Osteocyte (in vitro differentiated cells): ENCODE measurements at regions not wholly inside any gene's neighbourhood (a gene's known extent, or its start where the extent isn't known, plus 50 kb on each side); places are given as distances from the start of the nearest gene placed in this dataset.
"Not testable (repeated sequence)": the region's sequence is repeated elsewhere in the genome, so short reads cannot be mapped to it uniquely, and the experiment has no call there.

Experiments
- DNase-seq: peaks from one replicate; pipeline ENCODE4 v3.0.0; 2021; ENCODE audit warnings: mixed read lengths; ENCODE audit not compliant: unreplicated experiment; ENCODE audit errors: extremely low spot score
- H3K27ac Mint-ChIP-seq: one replicate; pipeline ENCODE4 v1.8.0; 2021; ENCODE audit warnings: mild to moderate bottlenecking, mixed read lengths; ENCODE audit not compliant: unreplicated experiment
- H3K27me3 Mint-ChIP-seq: one replicate; pipeline ENCODE4 v1.8.0; 2021; ENCODE audit warnings: mixed read lengths; ENCODE audit not compliant: unreplicated experiment
- H3K36me3 Mint-ChIP-seq: one replicate; pipeline ENCODE4 v1.8.0; 2021; ENCODE audit warnings: mixed read lengths; ENCODE audit not compliant: unreplicated experiment
- H3K4me1 Mint-ChIP-seq: one replicate; pipeline ENCODE4 v1.8.0; 2021; ENCODE audit warnings: mixed read lengths; ENCODE audit not compliant: unreplicated experiment
- H3K4me3 Mint-ChIP-seq: one replicate; pipeline ENCODE4 v1.8.0; 2021; ENCODE audit warnings: mild to moderate bottlenecking, moderate library complexity, mixed read lengths; ENCODE audit not compliant: unreplicated experiment
- H3K9me3 Mint-ChIP-seq: one replicate; pipeline ENCODE4 v1.8.0; 2021; ENCODE audit warnings: mixed read lengths; ENCODE audit not compliant: unreplicated experiment
- CTCF ChIP-seq: fragments of 200-600 bp; sonication (generic); IDR thresholded peaks from 2 replicates; pipeline ENCODE4 v1.5.0; 2021; ENCODE audit warnings: antibody characterized with exemption, mild to moderate bottlenecking, moderate library complexity

- Mint-ChIP-seq H3K27me3 (no peaks in the 10 kb centered on the region), H3K4me3 (no peak overlapping the region), H3K36me3 (no peaks in the 10 kb centered on the region), H3K4me1 (no peaks in the 10 kb centered on the region), H3K9me3 (no peaks in the 10 kb centered on the region), H3K27ac (no peak overlapping the region)
- no peak for DNase-seq
- TF ChIP-seq CTCF, result no peak
These were observed 221.4 kb downstream of the OXSM start for GRCh38 chr3:26011276-26011675.

GRCh38 chr3:26012241-26012745 is 222.4 kb downstream of the OXSM start:
- Mint-ChIP-seq H3K27ac (no peak overlapping the region), H3K4me3 (no peak overlapping the region), H3K36me3 (no peaks in the 10 kb centered on the region), H3K4me1 (no peaks in the 10 kb centered on the region), H3K9me3 (no peaks in the 10 kb centered on the region), H3K27me3 (no peaks in the 10 kb centered on the region)
- no peak for DNase-seq
- TF ChIP-seq CTCF, result no peak

GRCh38 chr3:26015752-26016151 is 225.9 kb downstream of the OXSM start:
- Mint-ChIP-seq H3K27me3 (no peaks in the 10 kb centered on the region), H3K27ac (no peak overlapping the region), H3K4me1 (no peaks in the 10 kb centered on the region), H3K4me3 (no peak overlapping the region), H3K9me3 (no peaks in the 10 kb centered on the region), H3K36me3 (no peaks in the 10 kb centered on the region)
- DNase-seq, result no peak
- no peak for TF ChIP-seq CTCF

DNA sequence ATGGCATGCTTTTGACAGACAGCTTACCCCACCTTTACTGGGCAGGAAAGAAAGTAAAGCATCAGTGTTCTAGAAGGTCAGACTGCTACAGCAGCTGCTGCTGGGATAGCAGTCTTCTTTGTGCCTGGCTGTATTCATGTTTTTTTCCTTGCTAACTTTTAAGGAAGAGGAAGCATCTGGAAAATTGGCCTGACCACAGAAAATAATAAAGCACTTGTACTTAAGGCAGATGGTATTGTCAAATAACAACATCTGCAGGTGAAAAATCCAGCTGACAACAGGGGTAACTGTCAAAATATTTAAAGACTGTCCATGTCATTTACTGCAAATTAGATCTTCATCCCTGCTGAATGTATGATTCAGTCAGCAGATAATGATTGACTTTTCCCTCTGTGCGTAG is 229.0 kb downstream of the OXSM start:
- Mint-ChIP-seq H3K9me3 (peaks cover 18% of the 10 kb centered on the region), H3K27ac (no peak overlapping the region), H3K4me1 (no peaks in the 10 kb centered on the region), H3K27me3 (no peaks in the 10 kb centered on the region), H3K36me3 (no peaks in the 10 kb centered on the region), H3K4me3 (no peak overlapping the region)
- no peak for DNase-seq
- TF ChIP-seq CTCF, result no peak

GRCh38 chr3:26024206-26024605 is 234.3 kb downstream of the OXSM start:
- not testable (repeated sequence) for H3K27me3 Mint-ChIP-seq, H3K27ac Mint-ChIP-seq, H3K4me3 Mint-ChIP-seq, DNase-seq, H3K36me3 Mint-ChIP-seq, H3K4me1 Mint-ChIP-seq
- peaks cover 22% of the 10 kb centered on the region for H3K9me3 Mint-ChIP-seq

GRCh38 chr3:26029321-26029720 is 239.4 kb downstream of the OXSM start:
- Mint-ChIP-seq H3K4me3 (no peak overlapping the region), H3K9me3 (peaks cover 10% of the 10 kb centered on the region)
- no peak for TF ChIP-seq CTCF

GRCh38 chr3:26042126-26042525 is 252.2 kb downstream of the OXSM start:
- not testable (repeated sequence) for DNase-seq, H3K4me1 Mint-ChIP-seq

More at GRCh38 chr3:26029321-26029720, 239.4 kb downstream of the OXSM start:
- no peaks in the 10 kb centered on the region for H3K27me3 Mint-ChIP-seq
- no peak for DNase-seq
- H3K36me3 Mint-ChIP-seq, result no peaks in the 10 kb centered on the region
- H3K4me1 Mint-ChIP-seq, result no peaks in the 10 kb centered on the region
- no peak overlapping the region for H3K27ac Mint-ChIP-seq

More at GRCh38 chr3:26042126-26042525, 252.2 kb downstream of the OXSM start:
- H3K9me3 Mint-ChIP-seq, result peaks cover 21% of the 10 kb centered on the region
- not testable (repeated sequence) for H3K27ac Mint-ChIP-seq, H3K36me3 Mint-ChIP-seq, H3K4me3 Mint-ChIP-seq, H3K27me3 Mint-ChIP-seq
